GM18505 (cell line): ENCODE measurements at regions not wholly inside any gene's neighbourhood (a gene's known extent, or its start where the extent isn't known, plus 50 kb on each side); places are given as distances from the start of the nearest gene placed in this dataset.

ENCODE experiments used
- ATAC-seq: cut with Tn5 transposase; IDR thresholded peaks from one replicate; pipeline ENCODE4 v1.9.1; 2021; ENCODE audit not compliant: unreplicated experiment
- POLR2A ChIP-seq: IDR thresholded peaks from 4 replicates; pipeline ENCODE4 v1.6.1; 2011; ENCODE audit warnings: borderline replicate concordance; ENCODE audit not compliant: insufficient read depth, insufficient read length; ENCODE audit errors: extremely low read depth

DNA sequence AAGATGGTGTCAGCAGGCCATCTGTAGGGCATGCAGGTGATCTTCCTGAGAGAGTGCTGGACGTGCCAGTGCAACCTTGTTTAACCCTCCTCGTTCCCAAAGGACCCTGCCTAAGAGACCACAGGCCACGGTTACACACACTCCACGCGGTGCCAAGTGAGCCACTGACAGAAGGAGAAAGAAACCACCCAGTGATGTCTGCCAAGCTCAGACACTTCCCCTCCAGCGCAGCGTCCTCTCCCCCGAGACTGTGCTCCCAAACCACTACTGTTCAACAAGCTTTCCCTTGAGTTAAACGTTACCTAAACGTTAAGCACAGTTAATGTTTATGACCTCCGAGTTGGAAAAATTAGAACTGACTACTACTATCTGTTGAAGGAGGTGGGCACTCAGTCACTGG is 119.1 kb upstream of the NCK2 start:
- no peak for TF ChIP-seq POLR2A
- no peak for ATAC-seq

- no peak for TF ChIP-seq POLR2A
- no peak for ATAC-seq
These were observed 123.7 kb upstream of the NCK2 start for GRCh38 chr2:105621038-105621437.

GRCh38 chr2:105618351-105618659 is 126.4 kb upstream of the NCK2 start:
- TF ChIP-seq POLR2A: no peak
- ATAC-seq: no peak

DNA sequence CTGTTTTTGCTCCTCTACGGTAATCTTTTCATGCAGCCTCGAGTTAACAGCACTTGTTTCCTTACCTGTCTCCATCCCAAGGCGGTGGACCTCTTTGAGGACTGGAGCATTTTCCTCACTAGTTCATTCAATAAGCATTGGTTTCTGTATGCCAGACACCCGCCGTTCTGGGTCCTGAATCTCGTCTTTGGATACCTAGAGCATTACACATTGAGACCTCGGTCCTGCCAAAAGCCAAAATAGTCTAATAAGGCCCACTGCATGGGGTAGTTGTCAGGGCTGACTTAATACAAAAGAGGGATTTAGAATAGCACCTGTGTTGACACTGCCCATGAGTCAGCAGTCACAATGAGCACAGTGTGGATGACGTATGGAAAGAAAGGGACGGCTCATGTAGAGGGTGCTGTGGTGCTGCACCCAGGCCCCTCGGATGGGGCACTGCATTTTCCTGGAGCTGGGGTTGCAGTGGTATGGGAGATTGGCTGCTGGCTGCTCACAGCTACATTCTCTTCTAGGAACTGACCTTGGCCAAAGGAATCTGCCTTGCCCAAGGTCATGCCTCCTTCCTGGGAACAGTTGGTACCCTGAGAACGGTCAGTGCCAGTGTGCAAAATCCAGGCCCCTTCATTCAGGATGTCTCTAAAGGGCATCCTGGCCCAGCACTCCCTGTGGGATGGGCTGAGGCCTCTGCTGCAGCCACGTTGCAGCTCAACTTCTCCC is 126.9 kb upstream of the NCK2 start:
- no peak for TF ChIP-seq POLR2A
- ATAC-seq: no peak

DNA sequence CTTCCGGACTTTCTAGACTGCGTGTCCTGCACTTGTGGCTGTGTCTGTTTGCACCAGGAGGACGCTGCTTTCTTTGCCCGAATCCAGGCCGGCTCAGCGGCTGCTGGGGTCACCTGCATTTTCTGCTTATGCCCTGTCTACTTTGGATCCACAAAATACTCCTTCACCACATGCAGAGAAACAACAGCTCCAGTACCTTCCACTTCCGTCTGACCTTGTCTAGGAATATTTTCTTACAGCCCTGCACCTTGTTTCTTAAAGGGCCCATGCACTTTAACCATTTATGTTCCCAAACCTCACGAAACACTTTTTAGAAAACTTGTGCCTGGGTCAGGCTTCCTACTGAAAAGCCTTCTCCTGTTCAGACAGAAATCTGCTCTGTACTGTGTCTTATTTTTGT is 129.4 kb upstream of the NCK2 start:
- no peak for TF ChIP-seq POLR2A
- ATAC-seq: no peak

DNA sequence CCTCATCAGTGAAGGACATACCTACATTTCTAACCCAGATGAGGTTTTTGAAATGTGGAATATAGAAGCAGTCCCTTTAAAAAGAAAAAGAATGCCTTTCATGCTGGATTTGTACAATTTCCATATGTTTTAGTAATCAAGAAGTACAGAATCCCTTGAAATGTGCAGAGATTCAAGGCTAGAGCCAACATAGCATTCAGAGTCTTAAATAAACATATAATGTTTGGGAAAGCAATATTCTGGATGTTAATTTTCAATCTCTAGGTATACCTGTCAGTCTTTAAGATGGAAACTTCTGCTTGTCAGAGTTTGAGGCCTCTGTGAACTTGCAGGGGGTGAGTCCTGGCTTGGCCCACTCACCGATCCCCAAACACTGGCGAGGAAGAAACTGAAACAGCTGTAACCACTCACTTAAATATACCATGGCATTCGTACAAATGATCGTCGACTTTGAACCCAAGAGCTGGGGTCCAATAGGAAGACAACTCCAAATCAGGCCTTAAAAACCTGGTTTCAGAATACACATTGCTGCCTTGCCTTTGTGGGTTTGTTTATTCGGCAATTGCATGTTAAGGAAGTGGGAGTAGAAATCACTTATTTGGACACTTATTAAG is 132.8 kb upstream of the NCK2 start:
- ATAC-seq: no peak
- no peak for TF ChIP-seq POLR2A

DNA sequence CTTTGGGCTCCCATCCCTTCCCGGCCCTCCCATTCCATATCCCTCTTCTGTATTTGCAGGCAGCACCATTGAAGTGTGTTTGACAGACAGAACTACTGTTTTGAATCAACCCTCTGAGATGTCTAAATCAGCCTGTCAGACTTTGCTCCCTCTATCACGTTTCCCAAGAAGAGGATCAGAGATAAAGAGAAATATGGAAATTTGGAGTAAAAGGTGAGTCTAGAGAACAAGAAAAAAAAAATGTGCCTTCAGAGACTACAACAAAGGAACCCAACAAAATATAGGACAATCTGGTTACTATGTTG is 133.4 kb upstream of the NCK2 start:
- ATAC-seq: no peak
- TF ChIP-seq POLR2A: no peak

- no peak for TF ChIP-seq POLR2A
- ATAC-seq: no peak
These were observed 134.0 kb upstream of the NCK2 start for GRCh38 chr2:105610576-105611332.

GRCh38 chr2:105609746-105610402 is 134.8 kb upstream of the NCK2 start:
- TF ChIP-seq POLR2A: no peak
- no peak for ATAC-seq

GRCh38 chr2:105607920-105608504 is 136.7 kb upstream of the NCK2 start:
- TF ChIP-seq POLR2A: no peak
- ATAC-seq: no peak

- no peak for TF ChIP-seq POLR2A
- no peak for ATAC-seq
These were observed 138.6 kb upstream of the NCK2 start for GRCh38 chr2:105606081-105606480.

GRCh38 chr2:105604938-105605337 is 139.8 kb upstream of the NCK2 start:
- ATAC-seq: no peak

More at GRCh38 chr2:105604938-105605337, 139.8 kb upstream of the NCK2 start:
- TF ChIP-seq POLR2A: no peak
